Cardiac muscle cell (in vitro differentiated cells and primary cell): ENCODE measurements at regions not wholly inside any gene's neighbourhood (a gene's known extent, or its start where the extent isn't known, plus 50 kb on each side); places are given as distances from the start of the nearest gene placed in this dataset.

Experiments used
- DNase-seq, 2 donors: peaks; one replicate each; pipeline versions ENCODE4 v3.0.0 to v3.0.0-alpha.2; 2010 to 2017; ENCODE audit warnings: low read depth in 1 of 2, low spot score in 1 of 2
- H3K27ac ChIP-seq: fragments of 200-600 bp; sonication (generic); 2 replicates; pipeline ENCODE4 v1.5.1; 2016
- H3K27me3 ChIP-seq: fragments of 200-600 bp; sonication (generic); 2 replicates; pipeline ENCODE4 v1.6.0; 2016; ENCODE audit warnings: control low read depth
- H3K36me3 ChIP-seq: fragments of 200-600 bp; sonication (generic); 2 replicates; pipeline ENCODE4 v1.5.1; 2016; ENCODE audit warnings: control low read depth
- H3K4me1 ChIP-seq: fragments of 200-600 bp; sonication (generic); 2 replicates; pipeline ENCODE4 v1.8.1; 2017; ENCODE audit warnings: low read depth, mild to moderate bottlenecking, mixed run types
- H3K4me3 ChIP-seq: fragments of 200-600 bp; sonication (generic); 2 replicates; pipeline ENCODE4 v1.5.1; 2016; ENCODE audit warnings: mild to moderate bottlenecking
- H3K9me3 ChIP-seq: fragments of 200-600 bp; sonication (generic); 2 replicates; pipeline ENCODE4 v1.5.1; 2017; ENCODE audit warnings: low read depth, mild to moderate bottlenecking, control low read depth
- CTCF ChIP-seq: IDR thresholded peaks from 2 replicates; pipeline ENCODE4 v1.5.1; 2012; ENCODE audit warnings: low read depth, mild to moderate bottlenecking, low read length

- no peak for DNase-seq
- H3K4me1 ChIP-seq: no peaks in the 10 kb centered on the region
- H3K36me3 ChIP-seq: no peaks in the 10 kb centered on the region
- no peak overlapping the region for H3K4me3 ChIP-seq
- H3K27ac ChIP-seq: no peak overlapping the region
- TF ChIP-seq CTCF: no peak
- peaks cover 12% of the 10 kb centered on the region for H3K27me3 ChIP-seq
- no peaks in the 10 kb centered on the region for H3K9me3 ChIP-seq
These were observed 67.1 kb upstream of the CCBE1 start for GRCh38 chr18:59764281-59764680.

- no peak for TF ChIP-seq CTCF
- DNase-seq: no peak
- H3K9me3 ChIP-seq: no peaks in the 10 kb centered on the region
These were observed 66.4 kb upstream of the CCBE1 start for GRCh38 chr18:59763541-59764136.

GRCh38 chr18:59760619-59761600, 63.7 kb upstream of the CCBE1 start:
- Histone ChIP-seq H3K27me3 (peaks cover 21% of the 10 kb centered on the region), H3K36me3 (no peaks in the 10 kb centered on the region), H3K4me1 (no peaks in the 10 kb centered on the region), H3K9me3 (no peaks in the 10 kb centered on the region), H3K4me3 (no peak overlapping the region), H3K27ac (no peak overlapping the region)
- no peak for TF ChIP-seq CTCF
- no peak for DNase-seq

More at GRCh38 chr18:59763541-59764136, 66.4 kb upstream of the CCBE1 start:
- Histone ChIP-seq H3K4me3 (no peak overlapping the region), H3K36me3 (no peaks in the 10 kb centered on the region), H3K27me3 (peaks cover 10% of the 10 kb centered on the region), H3K27ac (no peak overlapping the region), H3K4me1 (no peaks in the 10 kb centered on the region)

- Histone ChIP-seq H3K36me3 (no peaks in the 10 kb centered on the region), H3K9me3 (no peaks in the 10 kb centered on the region), H3K27me3 (peaks cover 21% of the 10 kb centered on the region), H3K4me3 (no peak overlapping the region), H3K27ac (no peak overlapping the region), H3K4me1 (no peaks in the 10 kb centered on the region)
- DNase-seq: no peak
- no peak for TF ChIP-seq CTCF
These were observed 63.0 kb upstream of the CCBE1 start for GRCh38 chr18:59760212-59760611.

GRCh38 chr18:59758837-59759236, 61.6 kb upstream of the CCBE1 start:
- no peak overlapping the region for H3K4me3 ChIP-seq
- H3K27ac ChIP-seq: no peak overlapping the region
- peaks cover 19% of the 10 kb centered on the region for H3K27me3 ChIP-seq
- TF ChIP-seq CTCF: no peak
- no peaks in the 10 kb centered on the region for H3K36me3 ChIP-seq
- H3K9me3 ChIP-seq: no peaks in the 10 kb centered on the region
- H3K4me1 ChIP-seq: no peaks in the 10 kb centered on the region
- no peak for DNase-seq
